ENCODE measurements at regions not wholly inside any gene's neighbourhood (a gene's known extent, or its start where the extent isn't known, plus 50 kb on each side); places are given as distances from the start of the nearest gene placed in this dataset.
A peak's percentile ranks its signal among the peaks of the same experiment; 100 is the strongest.

- TF ChIP-seq CTCF (IDR thresholded peaks at IDR 0.05; ENCODE audit: control insufficient read depth, insufficient read depth, low read depth, low read length, missing control alignments): no peak
- no peak for DNase-seq (ENCODE audit: low read depth)
- H3K4me3 ChIP-seq (ENCODE audit: control insufficient read depth, low read depth, low read length): no peak overlapping the region
These were observed 166.3 kb downstream of the MREG start for GRCh38 chr2:215847056-215847455.

GRCh38 chr2:215845839-215846586 is 167.3 kb downstream of the MREG start:
- H3K4me3 ChIP-seq (ENCODE audit: control insufficient read depth, low read depth, low read length): no peak overlapping the region
- DNase-seq (ENCODE audit: low read depth): no peak
- no peak for TF ChIP-seq CTCF (IDR thresholded peaks at IDR 0.05; ENCODE audit: control insufficient read depth, insufficient read depth, low read depth, low read length, missing control alignments)

GRCh38 chr2:215843579-215843978 is 169.8 kb downstream of the MREG start:
- peak; percentile 55 for DNase-seq (ENCODE audit: low read depth)

GRCh38 chr2:215841175-215841816 is 172.1 kb downstream of the MREG start:
- DNase-seq (ENCODE audit: low read depth): no peak
- no peak overlapping the region for H3K4me3 ChIP-seq (ENCODE audit: control insufficient read depth, low read depth, low read length)
- no peak for TF ChIP-seq CTCF (IDR thresholded peaks at IDR 0.05; ENCODE audit: control insufficient read depth, insufficient read depth, low read depth, low read length, missing control alignments)

More at GRCh38 chr2:215843579-215843978, 169.8 kb downstream of the MREG start:
- H3K4me3 ChIP-seq (ENCODE audit: control insufficient read depth, low read depth, low read length): no peak overlapping the region
- no peak for TF ChIP-seq CTCF (IDR thresholded peaks at IDR 0.05; ENCODE audit: control insufficient read depth, insufficient read depth, low read depth, low read length, missing control alignments)

- no peak for TF ChIP-seq CTCF (IDR thresholded peaks at IDR 0.05; ENCODE audit: control insufficient read depth, insufficient read depth, low read depth, low read length, missing control alignments)
- H3K4me3 ChIP-seq (ENCODE audit: control insufficient read depth, low read depth, low read length): no peak overlapping the region
- DNase-seq (ENCODE audit: low read depth): no peak
These were observed 173.5 kb downstream of the MREG start for GRCh38 chr2:215839816-215840215.

- no peak for DNase-seq (ENCODE audit: low read depth)
- H3K4me3 ChIP-seq (ENCODE audit: control insufficient read depth, low read depth, low read length): no peak overlapping the region
- TF ChIP-seq CTCF (IDR thresholded peaks at IDR 0.05; ENCODE audit: control insufficient read depth, insufficient read depth, low read depth, low read length, missing control alignments): no peak
These were observed 174.0 kb downstream of the MREG start for GRCh38 chr2:215839309-215839708.
